Lung (tissue), 11 donors: ENCODE measurements at regions not wholly inside any gene's neighbourhood (a gene's known extent, or its start where the extent isn't known, plus 50 kb on each side); places are given as distances from the start of the nearest gene placed in this dataset.

Experiments used
- ATAC-seq: fragments of 200-7000 bp; cut with Tn5 transposase; one replicate; pipeline ENCODE4 v1.9.1; 2020; ENCODE audit warnings: moderate number of reproducible peaks; ENCODE audit not compliant: insufficient read depth, low FRiP score
- DNase-seq, 3 donors: peaks; one replicate each; pipeline ENCODE4 v3.0.0-alpha.2; 2013 to 2017
- H3K27ac ChIP-seq, 2 donors: one replicate each; pipeline ENCODE4 v1.5.1; 2013; ENCODE audit warnings: mild to moderate bottlenecking in 2 of 2, moderate library complexity in 2 of 2, control low read depth in 1 of 2, inconsistent platforms in 1 of 2, low read depth in 1 of 2, low read length in 1 of 2
- H3K27me3 ChIP-seq, 3 donors: one replicate each; pipeline ENCODE4 v1.5.1; 2013; ENCODE audit warnings: low read length in 2 of 3; ENCODE audit not compliant: control insufficient read depth in 3 of 3, insufficient read depth in 3 of 3
- H3K36me3 ChIP-seq, 4 donors: one replicate each; pipeline ENCODE4 v1.5.1; 2013; ENCODE audit warnings: low read length in 4 of 4, mild to moderate bottlenecking in 1 of 4, moderate library complexity in 1 of 4; ENCODE audit not compliant: control insufficient read depth in 4 of 4, insufficient read depth in 4 of 4
- H3K4me1 ChIP-seq, 5 donors: one replicate each; pipeline ENCODE4 v1.5.1; 2013; ENCODE audit warnings: low read length in 5 of 5, mild to moderate bottlenecking in 2 of 5, moderate library complexity in 1 of 5; ENCODE audit not compliant: control insufficient read depth in 5 of 5, insufficient read depth in 5 of 5
- H3K4me3 ChIP-seq: one replicate; pipeline ENCODE4 v1.5.1; 2013; ENCODE audit warnings: mild to moderate bottlenecking, control low read depth, moderate library complexity
- H3K9ac ChIP-seq, 2 donors: one replicate each; pipeline ENCODE4 v1.5.1; 2013; ENCODE audit warnings: low read length in 2 of 2, control low read depth in 1 of 2; ENCODE audit not compliant: insufficient read depth in 1 of 2
- H3K9me3 ChIP-seq, 4 donors: one replicate each; pipeline ENCODE4 v1.5.1; 2013; ENCODE audit warnings: low read length in 3 of 4, mild to moderate bottlenecking in 1 of 4, moderate library complexity in 1 of 4; ENCODE audit not compliant: control insufficient read depth in 4 of 4, insufficient read depth in 3 of 4
- CTCF ChIP-seq: IDR thresholded peaks from 2 replicates; pipeline ENCODE4 v1.5.1; 2012; ENCODE audit warnings: mild to moderate bottlenecking; ENCODE audit errors: control extremely low read depth, extremely low read depth
- WGBS, 2 donors: extraction: QIAGEN DNeasy Blood & Tissue Kit; methylation state at CpG; one replicate each; pipeline ENCODE4 v1.1.7; 2013; 5-methylcytosine and 5-hydroxymethylcytosine counted together
- donor health status: control.
- donor health status: control.
- donor health status: Bipolar disorder and iron deficiency.
- donor health status: healthy.
- donor health status: DM: yes; HTN: yes; CAD: no.

- DNase-seq = no peak
- Histone ChIP-seq H3K4me3 (no peak overlapping the region), H3K27ac (no peak overlapping the region), H3K27me3 (no peaks in the 10 kb centered on the region), H3K36me3 (no peaks in the 10 kb centered on the region), H3K4me1 (no peaks in the 10 kb centered on the region), H3K9ac (no peak overlapping the region), H3K9me3 (no peaks in the 10 kb centered on the region)
- WGBS, 2 donors = 85 to 88% methylated on average over 2 of the region's 2 CpGs
- TF ChIP-seq CTCF = no peak
- no peak for ATAC-seq
These were observed 210.4 kb upstream of the PHACTR1 start for GRCh38 chr6:12506159-12506558.

- Histone ChIP-seq H3K4me3 (no peak overlapping the region), H3K27ac (no peak overlapping the region), H3K9ac (no peak overlapping the region), H3K9me3 (no peaks in the 10 kb centered on the region), H3K4me1 (no peaks in the 10 kb centered on the region), H3K36me3 (no peaks in the 10 kb centered on the region), H3K27me3 (no peaks in the 10 kb centered on the region)
- ATAC-seq (no peak), DNase-seq (no peak)
- WGBS, 2 donors = 69 to 79% methylated on average over 3 of the region's 3 CpGs
- TF ChIP-seq CTCF = no peak
These were observed 208.9 kb upstream of the PHACTR1 start for GRCh38 chr6:12507636-12508035.

- H3K27ac ChIP-seq = no peak overlapping the region
- no peak for ATAC-seq
- TF ChIP-seq CTCF = no peak
- H3K4me3 ChIP-seq = no peak overlapping the region
- 86 to 92% methylated on average over 4 of the region's 4 CpGs for WGBS, 2 donors
- H3K4me1 ChIP-seq = no peaks in the 10 kb centered on the region
- no peaks in the 10 kb centered on the region for H3K27me3 ChIP-seq
- H3K9me3 ChIP-seq = no peaks in the 10 kb centered on the region
- no peaks in the 10 kb centered on the region for H3K36me3 ChIP-seq
- H3K9ac ChIP-seq = no peak overlapping the region
- no peak for DNase-seq
These were observed 208.0 kb upstream of the PHACTR1 start for GRCh38 chr6:12508553-12508952.

DNA sequence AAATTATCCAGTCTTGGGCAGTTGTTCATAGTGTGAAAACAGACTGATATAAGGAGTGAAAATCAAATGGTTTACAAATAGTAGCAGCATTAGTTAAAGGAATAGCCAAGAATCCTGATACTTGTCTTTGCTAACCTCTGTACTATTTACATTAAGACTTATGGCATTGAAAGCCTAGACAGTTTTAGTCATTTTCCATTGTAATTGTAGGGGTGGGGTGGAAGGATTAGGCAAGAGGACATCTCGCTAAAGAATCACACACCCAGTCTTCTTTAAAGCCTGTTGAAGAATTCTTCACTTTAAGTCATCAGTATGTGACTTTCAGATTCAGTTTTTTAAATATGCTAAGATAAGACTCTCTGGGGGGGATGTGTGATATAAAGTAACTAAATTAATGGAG, 207.5 kb upstream of the PHACTR1 start:
- Histone ChIP-seq H3K4me1 (no peaks in the 10 kb centered on the region), H3K9ac (no peak overlapping the region), H3K27me3 (no peaks in the 10 kb centered on the region), H3K4me3 (no peak overlapping the region), H3K9me3 (no peaks in the 10 kb centered on the region), H3K36me3 (no peaks in the 10 kb centered on the region), H3K27ac (no peak overlapping the region)
- ATAC-seq = no peak
- no peak for DNase-seq
- TF ChIP-seq CTCF = no peak
- WGBS, 2 donors = 87 to 88% methylated on average over 1 of the region's 1 CpG
